ENCODE measurements at regions not wholly inside any gene's neighbourhood (a gene's known extent, or its start where the extent isn't known, plus 50 kb on each side); places are given as distances from the start of the nearest gene placed in this dataset.

GRCh38 chr1:188986745-188987417 is 1490.8 kb downstream of the BRINP3 start:
- Mint-ChIP-seq H3K4me1 (ENCODE audit: low read depth) (no peaks in the 10 kb centered on the region), H3K27me3 (no peaks in the 10 kb centered on the region), H3K9me3 (peaks cover 11% of the 10 kb centered on the region), H3K27ac (no peak overlapping the region), H3K4me3 (no peak overlapping the region), H3K36me3 (ENCODE audit: low read depth) (no peaks in the 10 kb centered on the region)
- no peak for TF ChIP-seq CTCF (IDR thresholded peaks at IDR 0.05)
- ChIA-PET CTCF (no interaction called here), POLR2A (no interaction called here)
- DNase-seq (no peak), ATAC-seq (ENCODE audit: poor library complexity) (no peak)
- Histone ChIP-seq H3K27ac (ENCODE audit: low read depth in 1 of 2, low read length in 2 of 2) (no peak overlapping the region), H3K4me3 (ENCODE audit: low read length) (no peak overlapping the region), H3K9me3 (ENCODE audit: control insufficient read depth in 1 of 2, insufficient read depth in 1 of 2, low read length in 2 of 2) (peaks cover 0 to 15% of the 10 kb centered on the region in 2 experiments), H3K4me1 (ENCODE audit: insufficient read depth, low read length) (no peaks in the 10 kb centered on the region), H3K36me3 (ENCODE audit: insufficient read depth, low read length) (no peaks in the 10 kb centered on the region), H3K27me3 (ENCODE audit: control insufficient read depth in 1 of 2, insufficient read depth in 2 of 2, low read length in 2 of 2) (no peaks in the 10 kb centered on the region)
- intact Hi-C loops (cut with DNase I, micrococcal nuclease): no loop called here

GRCh38 chr1:188988589-188988988 is 1489.1 kb downstream of the BRINP3 start:
- H3K4me3 Mint-ChIP-seq: no peak overlapping the region
- no peaks in the 10 kb centered on the region for H3K4me1 ChIP-seq (ENCODE audit: insufficient read depth, low read length)
- no peaks in the 10 kb centered on the region for H3K27me3 ChIP-seq (ENCODE audit: control insufficient read depth in 1 of 2, insufficient read depth in 2 of 2, low read length in 2 of 2)
- intact Hi-C loops (cut with DNase I, micrococcal nuclease): no loop called here
- H3K27ac Mint-ChIP-seq: no peak overlapping the region
- CTCF ChIA-PET: no interaction called here
- H3K36me3 Mint-ChIP-seq (ENCODE audit: low read depth): no peaks in the 10 kb centered on the region
- no peak for ATAC-seq (ENCODE audit: poor library complexity)
- DNase-seq: no peak
- POLR2A ChIA-PET: no interaction called here
- no peaks in the 10 kb centered on the region for H3K27me3 Mint-ChIP-seq
- H3K4me3 ChIP-seq (ENCODE audit: low read length): no peak overlapping the region
- H3K4me1 Mint-ChIP-seq (ENCODE audit: low read depth): no peaks in the 10 kb centered on the region
- H3K27ac ChIP-seq (ENCODE audit: low read depth in 1 of 2, low read length in 2 of 2): no peak overlapping the region
- peaks cover 0 to 15% of the 10 kb centered on the region in 2 experiments for H3K9me3 ChIP-seq (ENCODE audit: control insufficient read depth in 1 of 2, insufficient read depth in 1 of 2, low read length in 2 of 2)
- peaks cover 11% of the 10 kb centered on the region for H3K9me3 Mint-ChIP-seq
- no peak for TF ChIP-seq CTCF (IDR thresholded peaks at IDR 0.05)
- no peaks in the 10 kb centered on the region for H3K36me3 ChIP-seq (ENCODE audit: insufficient read depth, low read length)

GRCh38 chr1:188991221-188991930 is 1486.3 kb downstream of the BRINP3 start:
- ChIA-PET POLR2A (no interaction called here), CTCF (interaction anchor here (1.5 kb wide), 1 partner anchor 20 kb away, joined by 3 read pairs; no protein-coding TSS in a partner anchor)
- H3K4me1 Mint-ChIP-seq (ENCODE audit: low read depth): no peaks in the 10 kb centered on the region
- no peak for TF ChIP-seq CTCF (IDR thresholded peaks at IDR 0.05)
- Histone ChIP-seq H3K4me1 (ENCODE audit: insufficient read depth, low read length) (no peaks in the 10 kb centered on the region), H3K9me3 (ENCODE audit: control insufficient read depth in 1 of 2, insufficient read depth in 1 of 2, low read length in 2 of 2) (peaks cover 0 to 10% of the 10 kb centered on the region in 2 experiments), H3K27ac (ENCODE audit: low read depth in 1 of 2, low read length in 2 of 2) (no peak overlapping the region), H3K4me3 (ENCODE audit: low read length) (no peak overlapping the region), H3K27me3 (ENCODE audit: control insufficient read depth in 1 of 2, insufficient read depth in 2 of 2, low read length in 2 of 2) (no peaks in the 10 kb centered on the region), H3K36me3 (ENCODE audit: insufficient read depth, low read length) (no peaks in the 10 kb centered on the region)
- no peak overlapping the region for H3K27ac Mint-ChIP-seq
- no peak overlapping the region for H3K4me3 Mint-ChIP-seq
- ATAC-seq (ENCODE audit: poor library complexity): no peak
- peaks cover 4% of the 10 kb centered on the region for H3K9me3 Mint-ChIP-seq
- no peaks in the 10 kb centered on the region for H3K36me3 Mint-ChIP-seq (ENCODE audit: low read depth)
- H3K27me3 Mint-ChIP-seq: no peaks in the 10 kb centered on the region
- DNase-seq: no peak
- intact Hi-C loops (cut with DNase I, micrococcal nuclease): no loop called here
